Colonic mucosa (tissue), 4 donors: ENCODE measurements at regions not wholly inside any gene's neighbourhood (a gene's known extent, or its start where the extent isn't known, plus 50 kb on each side); places are given as distances from the start of the nearest gene placed in this dataset.

Experiments
- DNase-seq: peaks from one replicate; pipeline ENCODE4 v3.0.0-alpha.2; 2020
- H3K27ac ChIP-seq: fragments of 200-600 bp; one replicate; pipeline ENCODE4 v1.8.0; 2021
- H3K27me3 ChIP-seq: fragments of 200-600 bp; one replicate; pipeline ENCODE4 v1.8.0; 2021
- H3K36me3 ChIP-seq: fragments of 200-600 bp; one replicate; pipeline ENCODE4 v1.8.0; 2021
- H3K4me1 ChIP-seq: fragments of 200-600 bp; one replicate; pipeline ENCODE4 v1.8.0; 2021; ENCODE audit warnings: mild to moderate bottlenecking
- H3K4me3 ChIP-seq: fragments of 200-600 bp; one replicate; pipeline ENCODE4 v1.8.0; 2021
- H3K9ac ChIP-seq, 2 donors: one replicate each; pipeline ENCODE4 v1.7.0; 2013; ENCODE audit warnings: control low read depth in 2 of 2, low read depth in 2 of 2, low read length in 2 of 2
- H3K9me3 ChIP-seq: fragments of 200-600 bp; one replicate; pipeline ENCODE4 v1.8.0; 2021
- CTCF ChIP-seq: fragments of 200-600 bp; IDR thresholded peaks from one replicate; pipeline ENCODE4 v1.8.0; 2022; ENCODE audit warnings: antibody characterized with exemption, mild to moderate bottlenecking
- intact Hi-C: fragments of 100-400 bp; cut with DNase I; formaldehyde crosslinking; loops from one replicate; pipeline ENCODE4 v1.14.1; 2022
- donor health status: healthy.
- donor health status: DM: no; HTN: no; CAD: no.
- donor health status: DM: no; HTN: no; CAD: no.

GRCh38 chr3:22728406-22728805, 474.7 kb upstream of the UBE2E2 start:
- TF ChIP-seq CTCF = no peak
- no peak overlapping the region for H3K9ac ChIP-seq
- intact Hi-C loops = no loop called here
- no peak overlapping the region for H3K4me3 ChIP-seq
- no peak overlapping the region for H3K27ac ChIP-seq
- no peaks in the 10 kb centered on the region for H3K4me1 ChIP-seq
- H3K9me3 ChIP-seq = no peaks in the 10 kb centered on the region
- DNase-seq = no peak
- no peaks in the 10 kb centered on the region for H3K27me3 ChIP-seq
- H3K36me3 ChIP-seq = no peaks in the 10 kb centered on the region

GRCh38 chr3:22729212-22729611, 473.9 kb upstream of the UBE2E2 start:
- Histone ChIP-seq H3K4me3 (no peak overlapping the region), H3K9me3 (no peaks in the 10 kb centered on the region), H3K4me1 (no peaks in the 10 kb centered on the region), H3K27me3 (no peaks in the 10 kb centered on the region), H3K9ac (no peak overlapping the region), H3K27ac (no peak overlapping the region), H3K36me3 (no peaks in the 10 kb centered on the region)
- DNase-seq = no peak
- intact Hi-C loops = no loop called here
- no peak for TF ChIP-seq CTCF

GRCh38 chr3:22729981-22730380, 473.1 kb upstream of the UBE2E2 start:
- H3K4me1 ChIP-seq = no peaks in the 10 kb centered on the region
- no peaks in the 10 kb centered on the region for H3K27me3 ChIP-seq
- H3K36me3 ChIP-seq = no peaks in the 10 kb centered on the region
- intact Hi-C loops = loop anchor here (5.0 kb wide), 1 partner anchor 157 kb away; no protein-coding TSS in a partner anchor
- no peaks in the 10 kb centered on the region for H3K9me3 ChIP-seq
- no peak for DNase-seq
- no peak overlapping the region for H3K9ac ChIP-seq
- TF ChIP-seq CTCF = no peak
- no peak overlapping the region for H3K27ac ChIP-seq
- no peak overlapping the region for H3K4me3 ChIP-seq

GRCh38 chr3:22730701-22731100, 472.4 kb upstream of the UBE2E2 start:
- no peaks in the 10 kb centered on the region for H3K4me1 ChIP-seq
- no peaks in the 10 kb centered on the region for H3K27me3 ChIP-seq
- intact Hi-C loops = loop anchor here (5.0 kb wide), 1 partner anchor 157 kb away; no protein-coding TSS in a partner anchor
- H3K4me3 ChIP-seq = no peak overlapping the region
- no peak for DNase-seq
- H3K9me3 ChIP-seq = no peaks in the 10 kb centered on the region
- H3K9ac ChIP-seq = no peak overlapping the region
- no peak overlapping the region for H3K27ac ChIP-seq
- no peak for TF ChIP-seq CTCF
- H3K36me3 ChIP-seq = no peaks in the 10 kb centered on the region

- Histone ChIP-seq H3K36me3 (no peaks in the 10 kb centered on the region), H3K27me3 (no peaks in the 10 kb centered on the region), H3K4me1 (no peaks in the 10 kb centered on the region), H3K9ac (no peak overlapping the region), H3K27ac (no peak overlapping the region), H3K4me3 (no peak overlapping the region), H3K9me3 (no peaks in the 10 kb centered on the region)
- intact Hi-C loops = loop anchor here (5.0 kb wide), 1 partner anchor 155 kb away; no protein-coding TSS in a partner anchor
- no peak for TF ChIP-seq CTCF
- no peak for DNase-seq
These were observed 471.2 kb upstream of the UBE2E2 start for GRCh38 chr3:22731901-22732300.
